AML-193 (cell line): ENCODE measurements at regions not wholly inside any gene's neighbourhood (a gene's known extent, or its start where the extent isn't known, plus 50 kb on each side); places are given as distances from the start of the nearest gene placed in this dataset.
"Not testable (repeated sequence)": the region's sequence is repeated elsewhere in the genome, so short reads cannot be mapped to it uniquely, and the experiment has no call there.

Experiments
- DNase-seq, 2 experiments: peaks; one replicate each; lab custom pipeline; 2025; lab: John Stamatoyannopoulos, UW

DNA sequence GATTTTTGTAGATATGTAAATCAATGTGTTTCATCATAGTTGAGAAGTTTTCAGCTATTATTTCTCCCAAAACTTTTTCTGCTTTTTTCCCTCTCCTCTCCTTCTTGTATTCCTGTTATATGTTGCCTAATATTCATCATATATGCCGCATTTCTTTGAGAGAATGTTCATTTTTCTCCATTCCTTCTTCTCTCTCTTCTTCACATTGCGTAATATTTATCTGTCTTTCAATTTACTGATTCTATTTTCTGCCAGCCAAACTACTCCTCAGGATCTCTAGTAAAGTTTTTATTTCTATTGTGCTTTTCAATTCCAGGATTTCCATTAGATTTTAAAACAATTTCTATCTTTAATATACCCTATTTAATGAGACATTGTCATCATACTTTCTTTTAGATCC lies 896.8 kb downstream of the EPHA7 start:
- DNase-seq: no peak

DNA sequence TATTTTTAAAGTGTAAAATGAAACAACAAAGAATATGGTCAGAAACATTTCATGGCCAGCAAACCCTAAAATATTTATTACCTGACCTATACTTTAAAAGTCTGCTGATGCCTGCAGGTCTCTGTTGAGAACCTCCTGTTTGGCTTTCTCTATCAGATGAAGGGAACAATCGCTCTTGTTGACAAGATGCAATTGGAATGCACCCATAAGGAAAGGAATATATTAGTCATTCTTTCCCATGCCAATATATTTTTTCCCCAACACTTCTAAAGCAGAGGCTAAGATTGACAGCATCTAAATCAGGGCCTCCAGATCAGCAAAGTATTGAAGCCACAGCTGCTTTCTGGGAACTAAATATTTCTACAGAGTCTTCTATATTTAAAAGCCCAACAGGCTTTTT lies 897.8 kb downstream of the EPHA7 start:
- DNase-seq: no peak

DNA sequence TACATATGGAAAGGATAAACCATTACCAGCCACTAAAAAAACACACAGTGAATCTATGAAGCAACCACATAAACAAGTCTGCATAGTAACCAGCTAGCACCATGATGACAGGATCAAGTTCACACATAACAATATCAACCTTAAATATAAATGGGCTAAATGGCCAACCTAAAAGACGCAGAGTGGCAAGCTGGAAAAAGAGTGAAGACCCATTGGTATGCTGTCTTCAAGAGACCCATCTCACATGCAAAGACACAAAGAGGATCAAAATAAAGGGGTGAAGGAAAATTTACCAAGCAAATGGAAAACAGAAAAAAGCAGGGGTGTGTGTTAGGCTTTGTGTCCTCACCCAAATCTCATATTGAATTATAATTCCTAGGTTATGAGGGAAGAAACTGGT lies 909.2 kb downstream of the EPHA7 start:
- no peak for DNase-seq

DNA sequence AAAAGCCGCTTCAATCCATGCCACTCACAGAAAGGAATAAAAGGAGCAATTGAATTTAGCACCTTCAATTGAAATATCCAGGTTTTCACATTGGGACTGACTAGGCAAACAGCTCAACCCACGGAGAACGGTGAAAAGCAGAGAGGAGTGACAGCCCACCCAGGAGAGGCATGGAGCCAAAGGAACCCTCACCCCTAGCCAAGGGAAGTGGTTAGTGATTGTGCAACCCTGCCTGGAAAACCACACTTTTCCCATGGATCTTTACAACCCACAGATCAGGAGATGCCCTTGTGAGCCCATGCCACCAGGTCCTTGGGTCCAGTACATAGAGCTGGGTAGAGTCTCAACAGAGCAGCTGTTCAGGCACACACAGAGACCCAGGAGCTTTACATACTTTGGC lies 911.8 kb downstream of the EPHA7 start:
- no peak for DNase-seq

DNA sequence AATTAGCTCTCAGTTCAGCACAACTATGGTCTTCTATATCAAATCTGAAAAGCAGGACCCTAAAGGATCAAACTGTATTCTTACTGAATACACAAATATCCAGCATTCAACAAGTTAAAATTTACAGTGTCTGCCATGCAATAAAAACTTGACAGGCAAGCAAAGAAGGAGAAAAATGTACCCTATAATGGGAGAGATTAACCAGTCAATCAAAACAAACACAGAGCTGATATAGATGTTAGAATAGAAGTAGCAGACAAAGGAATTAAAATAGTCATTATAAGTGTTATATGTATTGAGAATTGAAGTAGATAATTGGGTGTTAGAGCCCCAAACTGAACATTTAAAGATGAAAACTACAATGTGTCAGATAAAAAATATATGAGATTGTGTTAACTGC lies 914.9 kb downstream of the EPHA7 start:
- DNase-seq: no peak

DNA sequence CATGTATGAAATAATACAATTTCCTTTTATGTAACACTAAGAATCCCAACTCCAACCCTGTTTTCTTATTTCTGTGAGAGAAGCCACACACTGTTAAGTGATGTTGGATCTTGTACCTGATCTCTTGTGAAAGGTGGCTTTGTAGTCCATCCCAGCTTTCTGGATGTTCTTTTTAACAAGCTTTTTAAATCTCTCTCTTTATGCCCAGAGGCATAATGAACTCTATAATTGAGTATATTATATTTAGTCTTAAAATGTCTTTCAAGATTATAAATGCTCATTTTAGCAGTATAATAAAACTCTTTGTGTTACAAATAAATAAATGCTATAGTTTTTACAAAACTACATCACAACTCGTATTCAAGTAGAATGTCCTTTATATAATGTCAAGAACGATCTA lies 922.1 kb downstream of the EPHA7 start:
- DNase-seq: no peak

DNA sequence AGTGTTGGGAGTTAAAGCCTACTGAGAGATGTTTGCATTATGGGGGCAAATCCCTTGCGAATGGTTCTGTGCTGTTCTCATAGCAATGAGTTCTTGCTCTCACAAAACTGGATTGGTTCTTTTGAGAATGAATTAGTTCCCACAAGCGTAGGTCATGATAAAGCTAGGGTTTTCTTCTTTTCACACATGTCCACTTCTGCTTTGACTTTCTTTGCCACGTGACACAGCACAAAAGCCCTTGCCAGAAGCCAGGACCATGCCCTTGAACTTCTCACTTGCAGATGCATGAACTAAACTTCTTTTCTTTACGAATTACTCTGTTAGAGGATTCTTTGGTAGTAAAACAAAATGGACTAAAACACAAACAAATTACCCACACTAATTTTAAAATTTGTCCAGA lies 922.8 kb downstream of the EPHA7 start:
- DNase-seq: no peak

DNA sequence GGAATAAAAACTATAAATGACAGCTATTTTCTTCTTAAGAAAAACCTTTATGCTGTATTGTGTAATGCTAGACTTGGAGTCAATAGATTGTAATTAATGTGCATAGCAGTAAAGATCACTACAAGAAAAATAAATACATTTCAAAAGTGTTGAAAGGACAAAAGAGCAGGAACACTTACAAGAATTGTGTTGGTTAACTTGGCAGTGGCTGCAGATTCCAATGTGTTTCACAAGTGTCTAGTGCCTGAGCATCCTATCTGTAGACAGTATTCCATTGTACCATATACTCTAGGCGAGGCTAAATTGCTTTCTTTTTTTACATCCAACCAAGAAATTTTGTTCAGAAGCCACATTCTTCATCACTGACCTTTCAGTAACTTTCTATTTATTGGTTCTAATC lies 924.1 kb downstream of the EPHA7 start:
- no peak for DNase-seq

DNA sequence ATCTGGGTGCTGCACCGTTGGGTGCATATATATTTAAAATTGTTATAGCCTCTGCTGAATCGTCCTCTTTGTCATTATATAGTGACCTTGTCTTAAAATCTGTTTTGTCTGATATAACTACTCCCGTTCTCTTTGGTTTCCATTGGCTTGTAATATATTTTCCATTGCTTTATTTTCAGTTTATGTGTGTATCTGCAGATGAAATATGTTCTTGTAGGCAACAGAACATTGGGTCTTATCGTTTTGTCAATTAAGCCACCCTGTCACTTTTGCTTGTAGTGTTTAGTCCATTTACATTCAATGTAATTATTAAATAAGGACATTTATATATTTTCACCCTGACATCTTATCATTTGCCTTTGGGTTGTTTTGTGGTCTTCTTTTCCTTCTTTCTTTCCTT lies 933.9 kb downstream of the EPHA7 start:
- no peak for DNase-seq

DNA sequence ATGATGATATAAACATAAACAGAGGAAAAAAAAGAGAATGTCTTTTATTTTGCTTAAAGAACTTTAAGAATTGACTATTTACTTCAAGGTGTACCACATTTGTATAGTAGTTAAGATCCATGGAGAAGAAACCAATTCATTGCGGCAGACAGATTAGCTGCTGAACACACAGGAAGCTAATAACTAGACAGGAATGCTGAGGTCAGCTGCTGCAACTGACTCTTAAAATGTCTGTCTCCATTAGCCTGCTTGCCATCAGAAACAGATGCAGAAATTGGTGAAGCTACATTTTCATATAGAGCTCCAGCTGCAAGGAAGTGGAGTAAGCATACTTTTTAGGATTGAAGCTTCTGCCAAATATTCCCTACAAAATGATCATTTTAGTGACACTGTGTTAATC lies 939.5 kb downstream of the EPHA7 start:
- DNase-seq: no peak

DNA sequence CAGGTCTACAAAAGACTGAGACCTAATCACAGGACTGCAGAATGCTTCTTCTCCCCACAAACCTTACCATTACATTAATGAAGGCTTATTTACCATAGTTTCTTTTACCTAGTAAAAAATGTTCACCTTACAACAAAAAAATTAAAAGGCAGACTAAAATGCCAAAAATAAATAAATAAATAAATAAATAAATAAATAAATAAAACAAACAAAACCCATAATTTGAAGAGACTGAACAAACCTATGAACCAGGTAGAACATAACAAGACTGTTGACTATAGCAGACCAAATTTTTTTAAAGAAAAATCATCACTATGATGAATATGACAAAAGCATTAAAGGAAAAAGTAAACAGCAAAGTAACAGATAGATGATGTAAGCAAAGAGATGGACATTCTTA lies 946.3 kb downstream of the EPHA7 start:
- no peak for DNase-seq

DNA sequence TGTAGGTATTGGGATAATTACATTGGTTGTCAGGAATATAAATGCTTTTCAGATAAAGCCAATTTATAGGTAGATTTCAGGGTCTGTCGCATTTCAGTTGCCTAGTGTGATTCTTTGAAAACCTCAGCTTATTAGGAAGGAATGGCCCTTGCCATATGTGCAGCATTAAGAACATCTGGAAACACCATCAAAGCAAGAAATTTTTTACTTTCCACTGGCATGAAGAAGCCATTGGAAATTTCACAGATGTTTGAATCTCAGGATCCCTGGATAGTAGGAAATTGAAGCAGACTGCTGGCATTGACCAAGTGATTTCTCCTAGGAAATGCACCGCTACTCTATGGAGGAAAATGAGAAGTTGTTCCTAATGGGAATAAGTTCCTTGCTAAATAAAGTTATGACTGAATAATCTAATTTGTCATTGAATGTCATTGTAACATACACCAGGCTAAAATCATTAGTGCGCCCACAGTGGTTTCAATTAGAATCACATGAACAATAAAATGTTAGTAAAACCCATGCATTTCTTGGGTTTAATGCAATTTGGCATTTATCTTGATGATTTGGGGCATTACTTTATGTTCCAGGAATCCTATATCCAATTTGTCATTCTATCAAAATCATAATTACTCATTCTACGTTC lies 950.1 kb downstream of the EPHA7 start:
- no peak for DNase-seq

DNA sequence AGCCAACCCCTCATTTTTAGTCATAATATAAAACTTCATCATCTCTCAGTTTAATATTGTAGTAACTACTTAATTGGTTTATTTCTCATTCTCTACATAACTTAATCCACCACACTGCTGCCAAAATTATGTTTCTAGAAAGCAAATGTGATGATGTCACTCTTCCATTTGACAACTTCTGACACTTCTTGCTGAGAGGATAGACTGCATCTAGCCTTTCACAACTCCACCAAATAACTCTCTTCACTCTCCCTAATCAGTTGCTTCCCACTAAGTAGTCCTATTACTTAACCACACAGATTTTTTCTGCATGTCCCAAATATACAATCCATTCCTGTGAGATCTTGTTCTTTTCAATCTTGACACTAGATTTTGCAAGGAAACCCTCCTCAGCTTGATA lies 951.3 kb downstream of the EPHA7 start:
- DNase-seq: no peak

DNA sequence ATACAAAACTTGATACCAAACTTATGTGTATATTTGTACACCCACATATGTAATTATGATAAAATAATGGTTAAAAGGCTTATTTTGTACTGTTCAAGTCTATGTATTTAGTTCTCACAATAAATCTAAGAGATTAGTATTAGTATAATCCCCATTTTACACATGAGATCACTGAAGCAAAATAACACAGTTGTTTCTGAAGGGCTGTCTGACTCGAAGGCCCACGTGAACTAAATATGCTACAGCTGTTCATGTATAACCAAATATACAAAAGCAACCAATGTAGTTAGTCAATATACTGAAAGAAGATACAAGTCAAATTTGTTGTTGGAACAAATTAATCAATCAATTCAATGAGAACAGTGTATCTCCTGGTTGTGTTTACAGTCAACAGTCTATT lies 959.2 kb downstream of the EPHA7 start:
- DNase-seq: no peak

DNA sequence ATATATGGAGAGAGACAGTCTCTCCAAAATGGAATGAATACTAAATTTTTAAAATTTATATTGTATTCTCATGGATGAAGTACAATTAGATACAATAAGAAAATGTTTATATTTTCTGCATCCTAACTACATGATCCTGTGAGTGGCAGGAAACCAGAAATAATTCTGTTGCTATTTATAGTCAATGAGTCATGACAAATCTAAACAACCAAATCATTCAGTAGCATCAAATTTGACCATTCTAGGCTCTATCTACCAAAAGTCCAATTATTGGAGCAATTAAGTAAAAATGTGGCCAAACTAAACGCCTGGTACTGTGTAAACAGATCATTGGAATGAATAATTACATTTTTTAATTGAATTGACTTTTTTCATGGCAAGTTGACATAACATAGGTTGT lies 959.8 kb downstream of the EPHA7 start:
- no peak for DNase-seq

DNA sequence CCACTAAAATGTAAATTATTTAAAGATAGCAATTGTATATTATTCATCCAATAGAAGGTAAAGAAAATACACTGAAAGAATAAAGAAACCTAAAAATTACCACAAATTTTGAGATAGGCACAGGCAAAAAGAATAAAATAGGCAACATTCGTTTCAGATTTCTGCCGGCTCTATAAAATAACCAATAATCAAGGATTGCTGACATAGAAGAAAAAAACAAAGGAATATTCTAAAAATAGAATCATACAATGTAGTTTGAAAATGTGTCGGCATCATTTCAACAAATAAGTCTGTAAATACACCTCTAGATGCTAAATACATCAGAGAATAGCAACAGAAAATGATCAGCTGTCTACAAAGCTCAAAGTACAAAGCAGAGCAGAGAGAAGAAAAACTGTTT lies 973.3 kb downstream of the EPHA7 start:
- DNase-seq: no peak

DNA sequence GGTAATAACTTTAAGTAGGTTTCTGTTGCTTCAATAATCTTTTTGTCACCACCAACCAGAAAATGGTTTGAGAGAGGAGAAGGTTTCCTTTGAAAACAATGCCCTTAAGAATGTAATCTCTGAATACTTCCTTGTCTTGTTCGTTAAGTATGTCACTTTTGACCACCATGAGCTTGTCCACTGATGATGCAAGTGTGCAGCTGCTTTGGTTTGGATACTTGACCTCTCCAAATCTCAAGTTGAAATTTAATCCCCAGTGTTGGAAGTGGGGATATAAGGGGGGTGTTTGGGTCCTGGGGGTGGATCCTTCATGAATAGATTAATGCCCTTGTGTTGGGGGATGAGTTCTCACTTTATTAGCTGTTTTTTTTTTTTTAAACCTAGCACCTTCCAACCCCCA lies 985.4 kb downstream of the EPHA7 start:
- DNase-seq: no peak

DNA sequence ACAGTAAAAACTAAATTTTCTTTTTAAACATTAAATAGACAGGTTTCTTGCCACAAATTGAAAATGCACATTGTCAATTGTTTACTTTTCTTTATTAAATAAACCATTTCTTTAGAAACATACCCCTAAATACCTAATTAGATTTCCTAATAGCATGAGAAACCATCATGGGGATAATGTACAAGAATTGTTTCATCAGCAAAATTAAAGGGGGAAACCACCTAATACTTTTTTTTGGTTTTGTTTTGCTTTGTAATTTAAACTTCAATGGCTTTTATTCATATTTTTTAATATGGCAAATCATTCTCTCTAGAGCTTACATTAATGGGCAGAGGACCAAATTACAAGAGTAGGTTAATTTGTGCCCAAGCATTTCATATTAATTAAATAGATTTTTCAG lies 987.9 kb downstream of the EPHA7 start:
- no peak for DNase-seq

DNA sequence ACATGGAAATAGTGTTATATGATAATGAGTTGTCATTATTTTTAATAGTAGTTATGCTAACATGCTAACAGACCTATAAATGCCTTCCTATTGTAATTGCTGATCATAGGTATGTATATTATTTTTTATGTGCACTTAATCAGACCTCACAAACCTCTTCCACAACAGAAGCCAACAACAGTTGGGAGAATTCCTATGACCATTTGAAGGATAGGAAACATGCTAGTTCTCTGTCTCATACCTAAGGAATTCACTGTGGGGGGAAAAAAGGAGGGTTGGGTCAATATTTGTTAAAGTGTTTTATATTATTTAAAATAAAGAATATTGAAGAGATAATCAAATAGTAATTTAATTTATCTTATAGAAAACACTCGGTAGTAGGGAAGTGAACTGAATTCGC lies 990.9 kb downstream of the EPHA7 start:
- DNase-seq: no peak

DNA sequence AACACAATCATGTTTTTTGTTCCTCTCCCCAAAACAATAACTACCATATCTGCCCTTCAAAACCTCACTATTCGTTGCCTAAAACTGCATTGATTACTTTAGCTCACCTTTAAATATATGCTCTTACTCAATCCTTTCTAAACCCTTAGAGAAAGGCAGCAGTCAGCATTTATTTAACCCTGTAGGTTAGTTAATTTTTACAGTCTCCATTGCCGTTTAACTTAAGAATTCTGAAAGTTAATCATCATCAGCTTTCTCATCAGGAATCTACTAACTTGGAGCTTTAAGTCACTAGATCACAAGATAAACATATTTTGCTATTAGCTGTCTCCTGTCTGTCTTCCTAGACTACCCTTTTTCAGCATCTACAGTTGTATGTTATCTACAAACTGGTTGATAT lies 991.9 kb downstream of the EPHA7 start:
- no peak for DNase-seq

DNA sequence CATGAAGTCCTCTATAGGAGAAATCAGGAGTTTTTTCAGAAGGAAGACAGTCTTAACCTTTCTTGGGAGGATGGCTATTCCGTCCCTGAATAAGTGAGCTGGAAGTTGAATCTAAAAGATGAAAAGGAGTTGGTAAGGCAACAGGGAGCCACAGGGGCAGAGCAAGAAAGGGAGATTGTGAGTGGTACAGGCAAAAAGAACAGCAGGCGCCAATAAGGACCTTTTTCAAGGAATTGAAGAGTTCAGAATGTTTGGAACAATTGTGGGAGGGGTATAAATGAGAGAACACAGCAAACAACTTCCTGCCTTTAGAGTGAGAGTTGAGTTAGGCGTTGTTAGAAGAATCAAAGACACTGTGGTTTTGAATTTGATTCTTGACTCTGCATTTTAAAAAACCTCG lies 1003.7 kb downstream of the EPHA7 start:
- no peak for DNase-seq

DNA sequence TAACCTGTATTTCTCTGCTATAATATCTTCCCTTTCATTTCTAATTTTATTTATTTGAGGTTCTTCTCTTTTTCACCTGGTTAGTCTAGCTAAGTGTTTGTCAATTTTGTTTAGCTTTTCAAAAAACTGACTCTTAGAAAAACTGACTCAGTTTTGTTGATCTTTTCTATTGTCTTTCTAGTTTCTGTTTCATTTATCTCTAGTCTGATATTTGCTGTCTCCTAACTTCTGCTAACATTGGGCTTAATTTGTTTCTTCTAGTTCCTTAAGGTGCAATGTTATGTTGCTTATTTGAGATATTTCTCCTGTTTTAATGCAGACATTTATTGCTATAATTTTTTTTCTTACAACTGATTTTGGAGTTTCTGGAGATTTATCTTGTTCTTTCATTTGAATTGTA lies 1011.0 kb downstream of the EPHA7 start:
- no peak for DNase-seq

DNA sequence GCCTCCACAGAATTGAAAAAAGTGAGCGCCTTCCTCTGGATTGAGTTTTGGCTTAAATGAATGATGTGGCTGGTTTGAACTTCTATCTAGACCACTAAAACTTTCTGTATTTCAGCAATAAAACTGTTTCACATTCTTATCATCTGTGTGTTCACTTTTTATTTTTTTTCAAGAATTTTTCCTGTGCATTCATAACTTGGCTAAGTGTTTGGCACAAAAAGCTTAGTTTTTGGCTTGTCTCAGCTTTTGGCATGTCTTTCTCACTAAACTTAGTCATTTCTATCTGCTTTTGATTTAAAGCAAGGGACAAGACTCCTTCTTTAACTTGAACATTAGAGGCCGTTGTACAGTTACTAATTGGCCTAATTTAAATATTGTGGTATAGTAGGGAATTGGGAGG lies 1015.1 kb downstream of the EPHA7 start:
- DNase-seq: no peak

DNA sequence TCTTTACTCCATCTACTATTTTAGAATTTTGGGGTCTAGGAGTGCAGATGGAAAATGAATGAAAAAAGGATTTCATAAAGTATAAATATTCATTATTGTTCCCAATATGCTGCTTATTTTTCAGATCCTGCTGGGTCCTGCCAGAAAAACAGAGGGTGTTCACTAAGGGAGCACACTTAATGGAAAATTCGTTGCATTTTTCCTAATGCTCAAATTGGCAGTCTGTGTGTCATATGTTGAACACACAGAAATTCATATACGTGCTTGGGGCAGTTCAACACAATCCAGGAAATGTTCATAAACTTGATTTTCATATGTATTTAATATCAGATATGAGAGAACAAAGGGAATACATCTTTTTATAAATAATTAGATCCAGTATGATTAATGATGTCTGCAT lies 1019.4 kb downstream of the EPHA7 start:
- no peak for DNase-seq

DNA sequence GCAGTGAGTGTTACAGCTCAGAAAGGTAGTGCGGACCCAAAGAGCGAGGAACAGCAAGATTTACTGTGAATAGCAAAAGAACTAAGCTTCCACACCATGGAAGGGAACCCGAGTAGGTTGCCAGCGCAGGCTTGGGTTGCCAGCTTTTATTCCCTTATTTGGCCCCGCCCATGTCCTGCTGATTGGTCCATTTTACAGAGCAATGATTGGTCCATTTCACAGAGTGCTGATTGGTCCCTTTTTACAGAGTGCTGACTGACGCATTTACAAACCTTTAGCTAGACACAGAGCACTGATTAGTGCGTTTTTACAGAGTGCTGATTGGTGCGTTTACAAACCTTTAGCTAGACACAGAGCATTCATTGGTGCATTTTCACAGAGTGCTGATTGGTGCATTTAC lies 1030.7 kb downstream of the EPHA7 start:
- DNase-seq: not testable (repeated sequence)
